Liver (tissue), 3 donors: ENCODE measurements at regions not wholly inside any gene's neighbourhood (a gene's known extent, or its start where the extent isn't known, plus 50 kb on each side); places are given as distances from the start of the nearest gene placed in this dataset.

Experiments
- ATF3 ChIP-seq: IDR thresholded peaks from 2 replicates; pipeline ENCODE4 v1.6.1; 2016; ENCODE audit warnings: antibody characterized with exemption
- GABPA ChIP-seq, 2 donors: IDR thresholded peaks in 1 of 2; conservative IDR thresholded peaks in 1 of 2; 2 replicates each; pipeline ENCODE4 v1.6.1; 2016; ENCODE audit warnings: antibody characterized with exemption in 2 of 2, mild to moderate bottlenecking in 1 of 2, moderate library complexity in 1 of 2
- HNF4A ChIP-seq, 2 donors: conservative IDR thresholded peaks; 2 replicates each; pipeline ENCODE4 v1.6.1; 2016; ENCODE audit warnings: antibody characterized with exemption in 2 of 2, mild to moderate bottlenecking in 2 of 2
- RAD21 ChIP-seq, 2 donors: IDR thresholded peaks; 2 replicates each; pipeline ENCODE4 v1.6.1; 2016; ENCODE audit warnings: antibody characterized with exemption in 2 of 2, mild to moderate bottlenecking in 2 of 2
- SP1 ChIP-seq: IDR thresholded peaks from 2 replicates; pipeline ENCODE4 v1.6.1; 2018; ENCODE audit warnings: antibody characterized with exemption, mild to moderate bottlenecking
- TAF1 ChIP-seq: conservative IDR thresholded peaks from 2 replicates; pipeline ENCODE4 v1.6.1; 2016; ENCODE audit warnings: antibody characterized with exemption, mild to moderate bottlenecking
- TF ChIP-seq, protein P1 (sequence below): fragments of 150-350 bp; IDR thresholded peaks from 2 replicates; pipeline ENCODE4 v1.5.1; 2017; ENCODE audit warnings: improper control_type of control experiment, low read depth, low read length; ENCODE audit not compliant: missing input control
- TF ChIP-seq, protein P2 (sequence below): IDR thresholded peaks from 2 replicates; pipeline ENCODE4 v1.6.1; 2016; ENCODE audit warnings: antibody characterized with exemption
- donor health status: healthy.
- donor health status: healthy.

DNA sequence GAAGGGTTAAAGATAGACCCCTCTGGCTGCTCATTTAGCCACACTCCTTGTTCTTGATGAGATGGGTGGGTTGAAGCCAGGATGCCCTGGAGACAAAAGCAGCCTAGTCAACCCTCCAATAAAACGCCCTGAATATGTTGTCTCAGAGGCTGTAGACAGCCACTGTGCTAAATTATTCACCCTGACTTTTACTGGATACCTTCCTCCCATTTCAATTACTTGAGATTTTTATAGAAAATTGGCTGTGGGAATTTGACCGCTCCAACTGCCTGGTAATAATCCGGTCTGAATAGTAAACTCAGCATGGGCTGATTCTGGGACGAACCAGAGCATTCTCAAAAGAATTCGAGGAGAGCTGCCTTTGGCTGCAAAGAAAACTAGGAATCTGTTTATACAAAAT lies 104.2 kb downstream of the SNX18 start:
- TF ChIP-seq GABPA (IDR thresholded peaks at IDR 0.05 in 1 of 2, conservative IDR thresholded peaks at IDR 0.05 in 1 of 2) (no peak), TAF1 (no peak), HNF4A (conservative IDR thresholded peaks at IDR 0.05) (no peak), RAD21 (IDR thresholded peaks at IDR 0.05) (no peak), SP1 (no peak), ATF3 (no peak)
- TF ChIP-seq, protein P1, sequence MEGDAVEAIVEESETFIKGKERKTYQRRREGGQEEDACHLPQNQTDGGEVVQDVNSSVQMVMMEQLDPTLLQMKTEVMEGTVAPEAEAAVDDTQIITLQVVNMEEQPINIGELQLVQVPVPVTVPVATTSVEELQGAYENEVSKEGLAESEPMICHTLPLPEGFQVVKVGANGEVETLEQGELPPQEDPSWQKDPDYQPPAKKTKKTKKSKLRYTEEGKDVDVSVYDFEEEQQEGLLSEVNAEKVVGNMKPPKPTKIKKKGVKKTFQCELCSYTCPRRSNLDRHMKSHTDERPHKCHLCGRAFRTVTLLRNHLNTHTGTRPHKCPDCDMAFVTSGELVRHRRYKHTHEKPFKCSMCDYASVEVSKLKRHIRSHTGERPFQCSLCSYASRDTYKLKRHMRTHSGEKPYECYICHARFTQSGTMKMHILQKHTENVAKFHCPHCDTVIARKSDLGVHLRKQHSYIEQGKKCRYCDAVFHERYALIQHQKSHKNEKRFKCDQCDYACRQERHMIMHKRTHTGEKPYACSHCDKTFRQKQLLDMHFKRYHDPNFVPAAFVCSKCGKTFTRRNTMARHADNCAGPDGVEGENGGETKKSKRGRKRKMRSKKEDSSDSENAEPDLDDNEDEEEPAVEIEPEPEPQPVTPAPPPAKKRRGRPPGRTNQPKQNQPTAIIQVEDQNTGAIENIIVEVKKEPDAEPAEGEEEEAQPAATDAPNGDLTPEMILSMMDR = no peak
- TF ChIP-seq, protein P2, sequence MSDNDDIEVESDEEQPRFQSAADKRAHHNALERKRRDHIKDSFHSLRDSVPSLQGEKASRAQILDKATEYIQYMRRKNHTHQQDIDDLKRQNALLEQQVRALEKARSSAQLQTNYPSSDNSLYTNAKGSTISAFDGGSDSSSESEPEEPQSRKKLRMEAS = no peak
